Left ventricle myocardium inferior (tissue), 1 donor: ENCODE measurements at regions not wholly inside any gene's neighbourhood (a gene's known extent, or its start where the extent isn't known, plus 50 kb on each side); places are given as distances from the start of the nearest gene placed in this dataset.

ENCODE experiments used
- DNase-seq: peaks from one replicate; pipeline ENCODE4 v3.0.0-alpha.2; 2020
- H3K27ac ChIP-seq: fragments of 200-600 bp; replicated peaks from 2 replicates; pipeline ENCODE4 v1.8.0; 2021
- H3K27me3 ChIP-seq: fragments of 200-600 bp; 2 replicates; pipeline ENCODE4 v1.8.0; 2021; ENCODE audit warnings: low read depth
- H3K36me3 ChIP-seq: fragments of 200-600 bp; 2 replicates; pipeline ENCODE4 v1.8.0; 2021
- H3K4me1 ChIP-seq: fragments of 200-600 bp; 2 replicates; pipeline ENCODE4 v1.8.0; 2021
- H3K4me3 ChIP-seq: fragments of 200-600 bp; 2 replicates; pipeline ENCODE4 v1.8.0; 2021; ENCODE audit warnings: mild to moderate bottlenecking, moderate library complexity
- H3K9me3 ChIP-seq: fragments of 200-600 bp; replicated peaks from 2 replicates; pipeline ENCODE4 v1.8.0; 2021
- intact Hi-C: fragments of 100-400 bp; cut with micrococcal nuclease; formaldehyde crosslinking; loops from one replicate; pipeline ENCODE4 v1.11.0; 2022
- TF ChIP-seq, protein P1 (sequence below): fragments of 200-600 bp; IDR thresholded peaks from 2 replicates; pipeline ENCODE4 v1.8.0; 2021; ENCODE audit warnings: antibody characterized with exemption, mild to moderate bottlenecking, borderline replicate concordance
- donor health status: DM: no; HTN: yes; CAD: no; lungs with severe emphysema.

DNA sequence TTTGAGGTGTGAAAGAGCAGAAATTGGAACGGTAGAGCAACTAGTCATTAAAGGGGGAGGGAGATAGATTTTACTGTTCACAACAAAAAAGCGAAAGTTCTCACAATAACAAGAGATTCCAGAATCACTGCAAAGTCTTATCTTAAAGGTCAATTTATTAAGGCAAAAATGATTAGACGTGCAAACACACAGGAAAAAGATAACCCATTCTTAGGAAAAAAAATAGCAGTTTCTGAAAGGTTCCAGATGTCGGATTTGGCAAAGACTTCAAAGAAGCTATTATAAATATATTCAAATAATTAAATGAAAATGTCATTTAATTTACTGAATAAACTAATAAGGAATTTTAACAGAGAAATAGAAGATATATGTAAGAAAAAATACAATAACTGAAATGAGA is 70.8 kb upstream of the GNAI1 start:
- H3K36me3 ChIP-seq = no peaks in the 10 kb centered on the region
- peaks cover 23% of the 10 kb centered on the region for H3K9me3 ChIP-seq
- H3K27me3 ChIP-seq = no peaks in the 10 kb centered on the region
- H3K4me3 ChIP-seq = no peak overlapping the region
- no peak overlapping the region for H3K27ac ChIP-seq
- no peaks in the 10 kb centered on the region for H3K4me1 ChIP-seq
- TF ChIP-seq, protein P1, sequence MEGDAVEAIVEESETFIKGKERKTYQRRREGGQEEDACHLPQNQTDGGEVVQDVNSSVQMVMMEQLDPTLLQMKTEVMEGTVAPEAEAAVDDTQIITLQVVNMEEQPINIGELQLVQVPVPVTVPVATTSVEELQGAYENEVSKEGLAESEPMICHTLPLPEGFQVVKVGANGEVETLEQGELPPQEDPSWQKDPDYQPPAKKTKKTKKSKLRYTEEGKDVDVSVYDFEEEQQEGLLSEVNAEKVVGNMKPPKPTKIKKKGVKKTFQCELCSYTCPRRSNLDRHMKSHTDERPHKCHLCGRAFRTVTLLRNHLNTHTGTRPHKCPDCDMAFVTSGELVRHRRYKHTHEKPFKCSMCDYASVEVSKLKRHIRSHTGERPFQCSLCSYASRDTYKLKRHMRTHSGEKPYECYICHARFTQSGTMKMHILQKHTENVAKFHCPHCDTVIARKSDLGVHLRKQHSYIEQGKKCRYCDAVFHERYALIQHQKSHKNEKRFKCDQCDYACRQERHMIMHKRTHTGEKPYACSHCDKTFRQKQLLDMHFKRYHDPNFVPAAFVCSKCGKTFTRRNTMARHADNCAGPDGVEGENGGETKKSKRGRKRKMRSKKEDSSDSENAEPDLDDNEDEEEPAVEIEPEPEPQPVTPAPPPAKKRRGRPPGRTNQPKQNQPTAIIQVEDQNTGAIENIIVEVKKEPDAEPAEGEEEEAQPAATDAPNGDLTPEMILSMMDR = no peak
- DNase-seq = no peak
- intact Hi-C loops = no loop called here

DNA sequence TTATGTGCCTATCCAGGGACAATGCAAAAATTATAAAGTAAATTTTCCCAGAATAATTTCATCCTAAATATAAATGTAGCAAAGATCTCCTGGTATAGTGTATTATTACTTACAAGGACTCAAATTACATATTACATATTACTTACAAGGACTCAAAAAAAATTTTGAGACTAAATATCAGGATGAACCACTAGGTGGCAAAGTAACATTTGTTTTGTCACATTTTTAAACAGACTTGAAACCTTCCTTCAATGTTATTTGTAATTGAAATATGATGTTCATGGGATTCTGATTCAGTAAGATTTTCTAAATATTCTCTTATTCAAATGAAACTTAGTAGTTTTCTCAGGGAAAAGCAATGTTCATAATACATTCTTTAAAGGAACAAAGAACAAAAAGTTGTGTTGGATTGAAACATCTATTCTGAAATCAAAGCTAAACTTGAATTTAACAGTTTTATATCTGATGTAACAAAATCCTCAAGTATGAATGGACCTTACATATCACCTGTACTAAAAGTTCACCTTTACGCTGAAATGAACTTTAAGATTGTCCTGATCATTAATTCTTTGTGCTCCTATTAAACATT is 74.3 kb upstream of the GNAI1 start:
- H3K9me3 ChIP-seq = peaks cover 8% of the 10 kb centered on the region
- no peak for DNase-seq
- TF ChIP-seq, protein P1 = peak; percentile 67
- no peaks in the 10 kb centered on the region for H3K36me3 ChIP-seq
- intact Hi-C loops = no loop called here
- no peak overlapping the region for H3K27ac ChIP-seq
- no peaks in the 10 kb centered on the region for H3K27me3 ChIP-seq
- H3K4me3 ChIP-seq = no peak overlapping the region
- H3K4me1 ChIP-seq = no peaks in the 10 kb centered on the region

- Histone ChIP-seq H3K9me3 (peaks cover 8% of the 10 kb centered on the region), H3K36me3 (no peaks in the 10 kb centered on the region), H3K27ac (no peak overlapping the region), H3K4me1 (no peaks in the 10 kb centered on the region), H3K4me3 (no peak overlapping the region), H3K27me3 (no peaks in the 10 kb centered on the region)
- TF ChIP-seq, protein P1 = no peak
- intact Hi-C loops = no loop called here
- no peak for DNase-seq
These were observed 77.1 kb upstream of the GNAI1 start for GRCh38 chr7:80057488-80057887.

GRCh38 chr7:80054356-80054755 is 80.3 kb upstream of the GNAI1 start:
- Histone ChIP-seq H3K4me3 (no peak overlapping the region), H3K36me3 (no peaks in the 10 kb centered on the region), H3K4me1 (no peaks in the 10 kb centered on the region), H3K27me3 (no peaks in the 10 kb centered on the region), H3K9me3 (no peaks in the 10 kb centered on the region), H3K27ac (no peak overlapping the region)
- TF ChIP-seq, protein P1 = no peak
- DNase-seq = no peak
- intact Hi-C loops = no loop called here

DNA sequence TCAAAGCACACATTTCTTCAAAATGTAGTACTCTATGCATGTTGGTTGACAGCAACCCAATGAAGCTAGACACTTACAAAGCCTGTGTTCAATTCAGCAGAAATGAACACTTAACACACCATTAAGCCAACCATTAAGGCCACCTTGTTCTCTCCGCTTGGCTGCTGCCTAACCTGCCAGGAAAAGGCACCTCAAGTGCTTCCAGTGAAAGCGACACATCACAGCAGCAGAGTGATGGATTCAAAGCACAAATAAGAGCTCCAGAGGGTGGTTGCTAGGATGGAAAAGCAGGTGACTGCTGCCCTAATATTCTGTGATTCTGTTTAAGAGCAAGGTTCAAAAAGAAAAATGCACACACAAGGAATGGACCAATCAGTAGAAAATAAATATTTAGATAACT is 81.5 kb upstream of the GNAI1 start:
- TF ChIP-seq, protein P1 = no peak
- no peak overlapping the region for H3K27ac ChIP-seq
- no peaks in the 10 kb centered on the region for H3K36me3 ChIP-seq
- H3K27me3 ChIP-seq = no peaks in the 10 kb centered on the region
- DNase-seq = no peak
- H3K4me1 ChIP-seq = no peaks in the 10 kb centered on the region
- no peaks in the 10 kb centered on the region for H3K9me3 ChIP-seq
- H3K4me3 ChIP-seq = no peak overlapping the region
- intact Hi-C loops = no loop called here
